GM23338 (cell line): ENCODE measurements at regions not wholly inside any gene's neighbourhood (a gene's known extent, or its start where the extent isn't known, plus 50 kb on each side); places are given as distances from the start of the nearest gene placed in this dataset.

Source experiments
- ATAC-seq: fragments of 200-7000 bp; cut with Tn5 transposase; 3 replicates; pipeline ENCODE4 v1.9.1; 2020
- DNase-seq: peaks from one replicate; pipeline ENCODE4 v3.0.0-alpha.2; 2015; ENCODE audit warnings: low spot score
- H2AFZ ChIP-seq: fragments of 200-600 bp; sonication (generic); 2 replicates; pipeline ENCODE4 v1.8.0; 2016; ENCODE audit warnings: antibody characterized with exemption, mild to moderate bottlenecking, moderate library complexity
- H3F3A ChIP-seq: fragments of 200-600 bp; sonication (generic); replicated peaks from 2 replicates; pipeline ENCODE4 v1.8.0; 2017; ENCODE audit warnings: antibody characterized with exemption, mixed run types, low read depth
- H3K27ac ChIP-seq: fragments of 200-600 bp; sonication (generic); 2 replicates; pipeline ENCODE4 v1.6.1; 2016; ENCODE audit warnings: low read depth
- H3K27me3 ChIP-seq: fragments of 200-600 bp; sonication (generic); 2 replicates; pipeline ENCODE4 v1.8.0; 2016; ENCODE audit warnings: mild to moderate bottlenecking, mixed run types, moderate library complexity; ENCODE audit not compliant: insufficient read depth
- H3K36me3 ChIP-seq: fragments of 200-600 bp; sonication (generic); 2 replicates; pipeline ENCODE4 v1.8.0; 2016; ENCODE audit warnings: mild to moderate bottlenecking; ENCODE audit not compliant: insufficient read depth
- H3K4me1 ChIP-seq: fragments of 200-600 bp; sonication (generic); 2 replicates; pipeline ENCODE4 v1.8.0; 2016; ENCODE audit warnings: mild to moderate bottlenecking, moderate library complexity; ENCODE audit not compliant: insufficient read depth
- H3K4me2 ChIP-seq: fragments of 200-600 bp; sonication (generic); 2 replicates; pipeline ENCODE4 v1.7.1; 2017; ENCODE audit warnings: mixed run types
- H3K4me3 ChIP-seq: fragments of 200-600 bp; sonication (generic); 2 replicates; pipeline ENCODE4 v1.6.1; 2016; ENCODE audit warnings: mixed run types
- H3K79me2 ChIP-seq: fragments of 200-600 bp; sonication (generic); replicated peaks from 2 replicates; pipeline ENCODE4 v1.8.0; 2017; ENCODE audit warnings: mild to moderate bottlenecking; ENCODE audit not compliant: insufficient read depth
- H3K9me2 ChIP-seq: fragments of 200-600 bp; sonication (generic); 2 replicates; pipeline ENCODE4 v1.8.0; 2017; ENCODE audit not compliant: insufficient read depth
- H4K20me1 ChIP-seq: fragments of 200-600 bp; sonication (generic); replicated peaks from 2 replicates; pipeline ENCODE4 v1.8.0; 2017; ENCODE audit warnings: mild to moderate bottlenecking; ENCODE audit not compliant: insufficient read depth
- H3K27ac Mint-ChIP-seq: 2 replicates; pipeline ENCODE4 v1.8.0; 2020; ENCODE audit warnings: inconsistent platforms, mild to moderate bottlenecking, moderate library complexity, mixed read lengths
- H3K27me3 Mint-ChIP-seq: 3 replicates; pipeline ENCODE4 v1.8.0; 2022; ENCODE audit warnings: low read depth, mild to moderate bottlenecking, moderate library complexity, mixed read lengths, inconsistent platforms; ENCODE audit not compliant: insufficient read depth, poor library complexity
- H3K36me3 Mint-ChIP-seq: 3 replicates; pipeline ENCODE4 v1.8.0; 2021; ENCODE audit warnings: low read depth, mild to moderate bottlenecking, inconsistent platforms, moderate library complexity, mixed read lengths
- H3K4me1 Mint-ChIP-seq: 3 replicates; pipeline ENCODE4 v1.8.0; 2020; ENCODE audit warnings: mild to moderate bottlenecking, inconsistent platforms, mixed read lengths
- H3K4me3 Mint-ChIP-seq: 3 replicates; pipeline ENCODE4 v1.8.0; 2021; ENCODE audit warnings: moderate library complexity, mild to moderate bottlenecking, inconsistent platforms, mixed read lengths
- H3K9me3 Mint-ChIP-seq: 3 replicates; pipeline ENCODE4 v1.8.0; 2020; ENCODE audit warnings: moderate library complexity, mild to moderate bottlenecking, inconsistent platforms, mixed read lengths
- CREB1 ChIP-seq: fragments of 250-450 bp; sonication (Bioruptor Pico); IDR thresholded peaks from 2 replicates; pipeline ENCODE4 v1.5.0; 2020; ENCODE audit warnings: low read depth, mild to moderate bottlenecking, moderate library complexity
- CTCF ChIP-seq, 2 experiments: fragments of 200-600 bp in 1 of 2; sonication (generic) in 1 of 2; conservative IDR thresholded peaks; 2 replicates each; pipeline versions ENCODE4 v1.5.1 to v1.6.1; 2016 to 2017; ENCODE audit warnings: antibody characterized with exemption in 2 of 2, low read depth in 2 of 2, mild to moderate bottlenecking in 2 of 2, moderate library complexity in 1 of 2
- ETS1 ChIP-seq: IDR thresholded peaks from 2 replicates; pipeline ENCODE4 v1.6.1; 2016; ENCODE audit warnings: antibody characterized with exemption
- EZH2 ChIP-seq: fragments of 200-600 bp; sonication (generic); IDR thresholded peaks from one replicate; pipeline ENCODE4 v1.8.0; 2017; ENCODE audit warnings: antibody characterized with exemption, mild to moderate bottlenecking, low read depth; ENCODE audit not compliant: unreplicated experiment
- EZH2phosphoT487 ChIP-seq: fragments of 200-600 bp; sonication (generic); IDR thresholded peaks from one replicate; pipeline ENCODE4 v1.8.1; 2018; ENCODE audit warnings: antibody characterized with exemption; ENCODE audit not compliant: unreplicated experiment
- NANOG ChIP-seq: IDR thresholded peaks from 2 replicates; pipeline ENCODE4 v1.6.1; 2016; ENCODE audit warnings: antibody characterized with exemption, borderline replicate concordance
- POLR2AphosphoS5 ChIP-seq: IDR thresholded peaks from 2 replicates; pipeline ENCODE4 v1.6.1; 2016; ENCODE audit warnings: antibody characterized with exemption, low read depth
- ZNF331 ChIP-seq: fragments of 250-450 bp; sonication (Bioruptor Pico); IDR thresholded peaks from 2 replicates; pipeline ENCODE4 v1.5.0; 2020; ENCODE audit warnings: low read depth, mild to moderate bottlenecking, moderate library complexity

GRCh38 chr18:35917043-35917442, 55.4 kb upstream of the RMP24 start:
- H2AFZ ChIP-seq, result no peak overlapping the region

DNA sequence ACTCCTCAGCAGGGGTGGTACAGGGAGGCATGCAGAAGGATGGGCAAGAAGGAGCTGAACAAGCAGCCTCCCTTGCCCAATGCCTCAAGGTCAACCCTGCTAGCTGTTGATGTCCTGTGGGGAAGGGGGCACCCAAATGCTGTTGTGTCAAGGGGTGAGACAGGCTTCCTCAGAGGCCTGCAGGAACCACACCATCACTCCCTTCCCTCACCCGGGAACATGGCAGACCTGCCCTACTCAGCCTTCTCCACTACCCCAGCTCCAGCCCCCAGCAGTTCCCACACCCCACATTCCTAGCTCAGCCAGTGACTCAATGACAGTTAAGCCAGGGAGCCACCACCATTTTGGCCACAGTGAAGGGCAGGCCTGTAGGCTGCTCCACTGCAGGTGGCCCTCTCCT, 53.9 kb upstream of the RMP24 start:
- Mint-ChIP-seq H3K27ac (no peak overlapping the region), H3K36me3 (peaks cover 6% of the 10 kb centered on the region; the same call in 1 of the 3 replicates), H3K27me3 (peaks cover 3% of the 10 kb centered on the region), H3K4me1 (peaks cover 10% of the 10 kb centered on the region), H3K4me3 (no peak overlapping the region), H3K9me3 (no peaks in the 10 kb centered on the region)
- Histone ChIP-seq H3K9me2 (peaks cover 13% of the 10 kb centered on the region; the same call in 1 of the 2 replicates), H3K4me2 (no peak overlapping the region), H3K4me1 (peaks cover 9% of the 10 kb centered on the region), H3F3A (0 out of 2 replicates have a peak, but pooled peaks cover 4% of the 10 kb centered on the region), H3K27ac (no peak overlapping the region), H3K79me2 (no peaks in the 10 kb centered on the region; the same call in 1 of the 2 replicates), H2AFZ (no peak overlapping the region), H4K20me1 (no peaks in the 10 kb centered on the region), H3K4me3 (no peak overlapping the region), H3K36me3 (no peaks in the 10 kb centered on the region), H3K27me3 (no peaks in the 10 kb centered on the region)
- ATAC-seq (no peak), DNase-seq (no peak)
- TF ChIP-seq ETS1, result no peak
- no peak for TF ChIP-seq NANOG
- no peak for TF ChIP-seq EZH2
- no peak for TF ChIP-seq POLR2AphosphoS5
- no peak for TF ChIP-seq CREB1 (CRISPR knock-in tag)
- TF ChIP-seq CTCF (conservative IDR thresholded peaks at IDR 0.05; ENCODE audit: low read depth in 2 of 2), result no peak
- TF ChIP-seq EZH2phosphoT487, result no peak
- TF ChIP-seq ZNF331 (CRISPR knock-in tag), result no peak

More at GRCh38 chr18:35917043-35917442, 55.4 kb upstream of the RMP24 start:
- H4K20me1 ChIP-seq, result no peaks in the 10 kb centered on the region
- H3K9me2 ChIP-seq, result peaks cover 9% of the 10 kb centered on the region; the same call in 1 of the 2 replicates
- ATAC-seq, result peak; percentile 53
- peak; percentile 33 for DNase-seq
- peaks cover 15% of the 10 kb centered on the region for H3K4me1 ChIP-seq
- H3K27ac ChIP-seq, result no peak overlapping the region
- H3K27me3 ChIP-seq, result no peaks in the 10 kb centered on the region
- no peaks in the 10 kb centered on the region for H3K36me3 Mint-ChIP-seq
- no peak overlapping the region for H3K27ac Mint-ChIP-seq
- H3K9me3 Mint-ChIP-seq, result no peaks in the 10 kb centered on the region
- peaks cover 17% of the 10 kb centered on the region for H3K4me1 Mint-ChIP-seq
- no peak overlapping the region for H3K4me3 ChIP-seq
- no peaks in the 10 kb centered on the region for H3F3A ChIP-seq
- peaks cover 2% of the 10 kb centered on the region for H3K27me3 Mint-ChIP-seq
- no peak for TF ChIP-seq CREB1 (CRISPR knock-in tag)
- peak; percentile 42 to 69 for TF ChIP-seq CTCF (conservative IDR thresholded peaks at IDR 0.05; ENCODE audit: low read depth in 2 of 2)
- H3K4me3 Mint-ChIP-seq, result no peak overlapping the region
- H3K4me2 ChIP-seq, result no peak overlapping the region
- no peaks in the 10 kb centered on the region for H3K36me3 ChIP-seq
- no peaks in the 10 kb centered on the region; the same call in 1 of the 2 replicates for H3K79me2 ChIP-seq
